ENCODE measurements at regions not wholly inside any gene's neighbourhood (a gene's known extent, or its start where the extent isn't known, plus 50 kb on each side); places are given as distances from the start of the nearest gene placed in this dataset.
"Not testable (repeated sequence)": the region's sequence is repeated elsewhere in the genome, so short reads cannot be mapped to it uniquely, and the experiment has no call there.

- Histone ChIP-seq H3K27me3 (replicated peaks) (no peaks in the 10 kb centered on the region), H3K36me3 (replicated peaks) (no peaks in the 10 kb centered on the region), H3K4me3 (ENCODE audit: low read depth, low read length) (no peak overlapping the region), H3K27ac (no peak overlapping the region)
- DNase-seq, result no peak
- in situ Hi-C loops (cut with HindIII; ENCODE audit: low pct_ligation_motif_present, low sequenced_read_pairs), result no loop called here
- TF ChIP-seq CTCF (IDR thresholded peaks at IDR 0.05; ENCODE audit: low read depth, low read length, missing control alignments), result no peak
These were observed 619.6 kb upstream of the AUTS2 start for GRCh38 chr7:68978710-68979109.

GRCh38 chr7:68980011-68980410 lies 618.3 kb upstream of the AUTS2 start:
- H3K27me3 ChIP-seq (replicated peaks), result no peaks in the 10 kb centered on the region
- in situ Hi-C loops (cut with HindIII; ENCODE audit: low pct_ligation_motif_present, low sequenced_read_pairs), result no loop called here
- H3K4me3 ChIP-seq (ENCODE audit: low read depth, low read length), result no peak overlapping the region
- no peaks in the 10 kb centered on the region for H3K36me3 ChIP-seq (replicated peaks)
- peak overlapping the region; percentile 37 for H3K27ac ChIP-seq
- no peak for DNase-seq
- TF ChIP-seq CTCF (IDR thresholded peaks at IDR 0.05; ENCODE audit: low read depth, low read length, missing control alignments), result no peak

- H3K27ac ChIP-seq, result peak overlapping the region; percentile 37
- in situ Hi-C loops (cut with HindIII; ENCODE audit: low pct_ligation_motif_present, low sequenced_read_pairs); H3K4me3 ChIP-seq (ENCODE audit: low read depth, low read length); H3K27me3 ChIP-seq (replicated peaks); H3K36me3 ChIP-seq (replicated peaks): not testable (repeated sequence)
- peak; percentile 20 for DNase-seq
These were observed 617.8 kb upstream of the AUTS2 start for GRCh38 chr7:68980432-68980831.

GRCh38 chr7:68984306-68984705 lies 614.0 kb upstream of the AUTS2 start:
- Histone ChIP-seq H3K27ac (no peak overlapping the region), H3K27me3 (replicated peaks) (no peaks in the 10 kb centered on the region), H3K4me3 (ENCODE audit: low read depth, low read length) (no peak overlapping the region), H3K36me3 (replicated peaks) (no peaks in the 10 kb centered on the region)
- no peak for TF ChIP-seq CTCF (IDR thresholded peaks at IDR 0.05; ENCODE audit: low read depth, low read length, missing control alignments)
- no peak for DNase-seq
- in situ Hi-C loops (cut with HindIII; ENCODE audit: low pct_ligation_motif_present, low sequenced_read_pairs), result no loop called here

GRCh38 chr7:68994841-68995240 lies 603.4 kb upstream of the AUTS2 start:
- no peak for TF ChIP-seq CTCF (IDR thresholded peaks at IDR 0.05; ENCODE audit: low read depth, low read length, missing control alignments)
- Histone ChIP-seq H3K4me3 (ENCODE audit: low read depth, low read length) (no peak overlapping the region), H3K36me3 (replicated peaks) (no peaks in the 10 kb centered on the region), H3K27me3 (replicated peaks) (no peaks in the 10 kb centered on the region), H3K27ac (no peak overlapping the region)
- in situ Hi-C loops (cut with HindIII; ENCODE audit: low pct_ligation_motif_present, low sequenced_read_pairs), result no loop called here
- no peak for DNase-seq

- in situ Hi-C loops (cut with HindIII; ENCODE audit: low pct_ligation_motif_present, low sequenced_read_pairs), result no loop called here
- no peak for TF ChIP-seq CTCF (IDR thresholded peaks at IDR 0.05; ENCODE audit: low read depth, low read length, missing control alignments)
- Histone ChIP-seq H3K27ac (no peak overlapping the region), H3K36me3 (replicated peaks) (no peaks in the 10 kb centered on the region), H3K4me3 (ENCODE audit: low read depth, low read length) (no peak overlapping the region), H3K27me3 (replicated peaks) (no peaks in the 10 kb centered on the region)
- no peak for DNase-seq
These were observed 600.1 kb upstream of the AUTS2 start for GRCh38 chr7:68998136-68998535.
